Aorta (tissue), 5 donors: ENCODE measurements at regions not wholly inside any gene's neighbourhood (a gene's known extent, or its start where the extent isn't known, plus 50 kb on each side); places are given as distances from the start of the nearest gene placed in this dataset.
"Not testable (repeated sequence)": the region's sequence is repeated elsewhere in the genome, so short reads cannot be mapped to it uniquely, and the experiment has no call there.

Experiments used
- ATAC-seq: fragments of 200-7000 bp; cut with Tn5 transposase; one replicate; pipeline ENCODE4 v1.9.1; 2022; ENCODE audit warnings: moderate library complexity; ENCODE audit not compliant: low FRiP score
- DNase-seq, 2 donors: peaks; one replicate each; pipeline ENCODE4 v3.0.0-alpha.2; 2020
- H3K27ac ChIP-seq, 2 donors: one replicate each; pipeline ENCODE4 v1.5.1; 2013; ENCODE audit warnings: low read length in 2 of 2, mild to moderate bottlenecking in 2 of 2, moderate library complexity in 2 of 2, control low read depth in 1 of 2, inconsistent platforms in 1 of 2, low read depth in 1 of 2
- H3K27me3 ChIP-seq, 2 donors: one replicate each; pipeline ENCODE4 v1.6.1; 2013; ENCODE audit warnings: control low read depth in 1 of 2, low read length in 1 of 2, mild to moderate bottlenecking in 1 of 2, moderate library complexity in 1 of 2; ENCODE audit not compliant: insufficient read depth in 2 of 2, control insufficient read depth in 1 of 2
- H3K36me3 ChIP-seq, 2 donors: one replicate each; pipeline ENCODE4 v1.6.1; 2013; ENCODE audit warnings: control low read depth in 1 of 2, low read length in 1 of 2, mild to moderate bottlenecking in 1 of 2; ENCODE audit not compliant: insufficient read depth in 2 of 2, control insufficient read depth in 1 of 2
- H3K4me1 ChIP-seq, 2 donors: one replicate each; pipeline ENCODE4 v1.6.1; 2013; ENCODE audit warnings: low read length in 2 of 2, control low read depth in 1 of 2, mild to moderate bottlenecking in 1 of 2, moderate library complexity in 1 of 2; ENCODE audit not compliant: insufficient read depth in 2 of 2, control insufficient read depth in 1 of 2
- H3K4me3 ChIP-seq, 2 donors: one replicate each; pipeline ENCODE4 v1.5.1; 2013; ENCODE audit warnings: low read length in 2 of 2, control low read depth in 1 of 2, mild to moderate bottlenecking in 1 of 2
- H3K9me3 ChIP-seq: one replicate; pipeline ENCODE4 v1.6.1; 2013; ENCODE audit warnings: mild to moderate bottlenecking, low read length; ENCODE audit not compliant: control insufficient read depth
- WGBS, 2 donors: extraction: QIAGEN DNeasy Blood & Tissue Kit; methylation state at CpG; one replicate each; pipeline ENCODE4 v1.1.7; 2013; 5-methylcytosine and 5-hydroxymethylcytosine counted together
- intact Hi-C, 2 donors: fragments of 100-400 bp; cut with DNase I; formaldehyde crosslinking; loops; one replicate each; pipeline versions ENCODE4 v1.14.2 to v1.15.0; 2022
- donor health status: healthy with polysubstance abuse.
- donor health status: Bipolar disorder and iron deficiency.
- donor health status: DM: no; HTN: no; CAD: no.
- donor health status: DM: no; HTN: no; CAD: no.
- donor health status: DM: yes; HTN: yes; CAD: no.

DNA sequence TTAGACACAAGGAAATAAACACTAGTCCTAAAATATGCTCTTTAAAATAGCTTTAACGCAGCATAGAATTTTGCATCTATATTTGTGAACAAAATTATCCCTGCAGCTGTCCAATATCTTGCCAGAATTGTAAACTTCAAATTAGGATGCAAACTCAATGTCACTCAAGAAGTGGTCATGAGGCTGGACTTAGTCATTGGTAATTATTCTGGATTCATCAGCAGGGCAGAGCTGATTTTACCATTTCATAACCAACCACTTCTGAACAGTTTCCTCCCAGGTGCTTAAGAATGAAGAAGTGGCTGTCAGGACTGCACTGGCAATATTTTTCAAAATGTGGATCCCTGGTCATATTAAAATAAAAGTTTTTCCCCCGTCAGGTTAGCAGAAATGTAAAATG lies 219.5 kb downstream of the SPATA31A6 start:
- H3K9me3 ChIP-seq, ATAC-seq, H3K27me3 ChIP-seq, DNase-seq, H3K4me1 ChIP-seq, H3K27ac ChIP-seq, H3K36me3 ChIP-seq, intact Hi-C loops, H3K4me3 ChIP-seq: not testable (repeated sequence)
- 90 to 97% methylated on average over 2 of the region's 2 CpGs for WGBS, 2 donors

DNA sequence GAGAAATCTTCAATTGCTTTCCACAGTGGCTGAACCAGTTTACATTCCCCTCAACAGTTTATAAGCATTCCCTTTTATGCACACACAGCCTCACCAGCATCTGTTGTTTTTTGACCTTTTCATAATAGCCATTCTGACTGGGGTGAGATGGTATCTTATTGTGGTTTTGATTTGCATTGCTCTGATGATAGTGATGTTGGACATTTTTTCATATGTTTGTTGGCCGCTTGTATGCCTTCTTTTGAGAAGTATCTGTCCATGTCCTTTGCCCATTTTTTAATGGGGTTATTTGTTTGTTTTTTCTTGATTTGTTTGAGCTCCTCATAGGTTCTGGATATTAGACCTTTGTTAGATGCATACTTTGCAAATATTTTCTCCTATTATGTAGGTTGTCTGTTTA lies 226.1 kb downstream of the SPATA31A6 start:
- intact Hi-C loops, H3K27me3 ChIP-seq, H3K4me3 ChIP-seq, DNase-seq, H3K9me3 ChIP-seq, H3K36me3 ChIP-seq, H3K27ac ChIP-seq, ATAC-seq, H3K4me1 ChIP-seq: not testable (repeated sequence)
- 47 to 57% methylated on average over 1 of the region's 1 CpG for WGBS, 2 donors

DNA sequence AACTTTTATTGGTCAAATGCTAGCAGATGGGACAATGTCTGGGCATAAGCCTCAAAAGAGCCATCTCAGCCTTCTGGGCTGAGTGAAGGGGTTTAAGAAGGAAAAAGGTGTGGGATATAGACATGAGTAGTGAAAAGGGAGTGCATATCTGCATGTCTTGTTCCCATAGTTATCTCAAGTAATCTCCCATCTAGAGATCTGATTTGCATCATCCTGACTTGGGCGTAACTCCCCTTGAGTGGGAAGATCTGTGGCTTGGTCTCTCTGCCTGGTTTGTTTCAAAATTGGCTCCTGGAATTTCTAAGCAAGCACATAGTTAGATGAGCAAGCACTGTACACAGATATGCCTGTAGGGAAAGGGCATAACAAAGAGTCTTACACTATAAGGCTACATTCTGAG lies 228.9 kb downstream of the SPATA31A6 start:
- H3K4me3 ChIP-seq, H3K27me3 ChIP-seq, ATAC-seq, H3K4me1 ChIP-seq, H3K9me3 ChIP-seq, DNase-seq, H3K27ac ChIP-seq, intact Hi-C loops, H3K36me3 ChIP-seq: not testable (repeated sequence)
- 93 to 98% methylated on average over 1 of the region's 1 CpG for WGBS, 2 donors

DNA sequence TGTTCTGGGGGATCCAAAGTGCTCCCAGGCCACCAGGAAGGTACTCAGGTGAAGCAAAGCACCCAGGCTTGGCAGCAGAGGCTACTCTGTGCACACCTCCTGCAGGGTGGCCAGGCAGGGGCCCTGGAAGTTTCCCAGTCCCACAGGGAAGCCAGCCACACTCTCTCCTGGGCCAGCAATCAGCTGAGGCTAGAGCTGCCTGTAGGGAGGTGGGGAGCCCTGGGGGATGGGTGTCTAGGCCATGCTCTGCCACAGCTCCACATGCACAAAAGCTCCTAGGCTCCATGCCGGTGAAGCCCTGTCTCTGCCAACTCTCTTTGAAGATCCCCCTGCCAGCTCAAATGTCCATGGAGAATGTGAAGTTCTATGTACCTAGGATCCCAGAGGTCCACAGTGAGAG lies 231.4 kb downstream of the SPATA31A6 start:
- H3K4me3 ChIP-seq, intact Hi-C loops, H3K4me1 ChIP-seq, DNase-seq, H3K27ac ChIP-seq, H3K36me3 ChIP-seq, H3K9me3 ChIP-seq, H3K27me3 ChIP-seq: not testable (repeated sequence)
- ATAC-seq: peak; percentile 62
- WGBS, 2 donors: no CpG with 5 or more reads among the region's 1 CpG

DNA sequence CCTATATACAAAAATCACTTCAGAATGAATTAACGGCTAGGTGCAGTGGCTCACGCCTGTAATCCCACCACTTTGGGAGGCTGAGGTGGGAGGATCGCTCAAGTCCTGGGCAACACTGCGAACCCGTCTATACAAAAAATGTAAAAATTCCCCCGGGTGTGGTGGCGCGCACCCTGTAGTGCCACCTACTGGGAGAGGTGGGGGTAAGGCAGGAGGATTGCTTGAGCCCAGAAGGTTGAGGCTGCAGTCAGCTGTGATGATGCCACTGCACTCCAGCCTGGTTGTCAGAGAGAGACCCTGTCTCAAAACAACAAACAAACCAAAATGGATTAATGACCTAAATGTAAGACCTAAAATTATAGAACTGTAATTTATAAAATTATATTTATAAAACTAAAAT lies 236.2 kb downstream of the SPATA31A6 start:
- H3K36me3 ChIP-seq, H3K27me3 ChIP-seq, H3K4me1 ChIP-seq, intact Hi-C loops, H3K27ac ChIP-seq, H3K4me3 ChIP-seq, H3K9me3 ChIP-seq, ATAC-seq, DNase-seq: not testable (repeated sequence)
- 100% methylated on average over 1 of the region's 8 CpGs; no CpG with 5 or more reads in 1 of the 2 donors for WGBS, 2 donors

DNA sequence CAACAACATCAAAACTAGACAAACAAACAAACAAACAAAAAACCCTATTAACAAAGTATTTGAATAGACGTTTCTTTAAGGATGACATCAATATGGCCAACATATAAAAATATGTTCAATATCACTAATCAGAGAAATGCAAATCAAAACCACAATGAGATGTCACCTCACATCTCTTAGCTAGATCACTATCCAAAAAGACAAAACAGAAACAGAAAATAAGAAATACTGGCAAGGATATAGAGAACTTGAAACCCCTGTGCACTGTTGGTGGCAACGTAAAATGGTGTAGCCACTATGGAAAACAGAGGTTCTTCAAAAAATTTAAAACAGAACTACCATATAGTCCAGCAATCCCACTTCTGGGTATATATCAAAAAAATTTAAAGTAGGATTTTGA lies 236.9 kb downstream of the SPATA31A6 start:
- H3K36me3 ChIP-seq, ATAC-seq, H3K27ac ChIP-seq, H3K27me3 ChIP-seq, H3K4me1 ChIP-seq, H3K4me3 ChIP-seq, DNase-seq, intact Hi-C loops, H3K9me3 ChIP-seq: not testable (repeated sequence)
- WGBS, 2 donors: 82 to 87% methylated on average over 2 of the region's 2 CpGs

DNA sequence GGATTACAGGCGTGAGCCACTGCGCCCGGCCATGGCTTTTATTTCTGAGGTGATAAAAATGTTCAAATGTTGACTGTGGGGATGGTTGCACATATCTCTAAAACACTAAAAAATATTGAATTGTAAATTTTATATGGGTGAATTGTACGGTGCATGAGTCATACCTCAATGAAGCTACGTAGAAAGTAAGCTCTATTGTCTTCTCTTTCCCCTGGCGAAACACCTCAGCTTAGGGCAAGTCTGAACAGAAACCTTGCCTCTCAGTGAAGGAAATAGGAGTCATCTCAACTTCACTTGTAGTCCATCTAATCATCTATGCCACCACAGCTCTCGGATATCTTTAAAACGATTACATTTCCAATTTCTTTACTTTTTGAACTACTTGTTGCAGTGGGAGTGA lies 238.2 kb downstream of the SPATA31A6 start:
- H3K4me1 ChIP-seq: not testable (repeated sequence)

DNA sequence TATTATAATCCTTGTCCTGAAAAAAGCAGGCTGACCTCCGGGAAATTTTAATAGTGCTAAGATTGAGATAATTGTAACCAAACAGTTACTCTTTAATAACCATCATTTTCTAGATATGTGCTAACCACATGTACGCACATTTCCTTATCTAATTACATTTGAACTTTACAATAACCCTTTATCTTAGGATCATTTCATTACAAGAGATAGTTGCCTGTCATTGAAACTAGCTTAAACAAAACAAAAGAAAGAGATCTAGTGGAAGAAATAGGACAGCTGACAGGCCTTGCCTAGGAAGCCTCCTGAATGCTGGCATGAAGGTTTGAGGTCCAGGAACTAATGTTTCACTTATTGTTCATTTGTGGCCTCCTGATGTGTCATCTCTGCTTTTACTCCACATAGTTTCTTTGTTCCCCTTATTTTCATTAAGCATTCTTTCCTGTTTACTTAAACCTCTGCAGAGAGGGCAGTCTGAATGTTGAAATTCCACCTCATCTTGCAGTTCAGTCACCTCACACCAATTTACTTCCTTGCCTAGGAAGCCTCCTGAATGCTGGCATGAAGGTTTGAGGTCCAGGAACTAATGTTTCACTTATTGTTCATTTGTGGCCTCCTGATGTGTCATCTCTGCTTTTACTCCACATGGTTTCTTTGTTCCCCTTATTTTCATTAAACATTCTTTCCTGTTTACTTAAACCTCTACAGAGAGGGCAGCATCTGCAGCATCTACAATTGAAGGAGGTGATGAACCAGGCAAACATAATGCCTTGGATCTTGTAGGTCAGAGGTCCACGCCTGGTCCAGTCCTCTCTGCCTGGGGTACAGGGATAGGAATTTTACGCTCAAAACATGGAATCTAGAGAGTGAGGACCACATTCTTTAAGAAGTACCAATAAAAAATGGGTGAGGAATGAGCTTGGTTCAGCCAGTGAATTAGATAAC lies 247.5 kb downstream of the SPATA31A6 start:
- H3K27ac ChIP-seq, H3K27me3 ChIP-seq, H3K4me1 ChIP-seq, intact Hi-C loops, ATAC-seq, H3K9me3 ChIP-seq, DNase-seq, H3K36me3 ChIP-seq, H3K4me3 ChIP-seq: not testable (repeated sequence)
- WGBS, 2 donors: 90 to 94% methylated on average over 3 to 4 of the region's 4 CpGs

More for the DNA sequence above, 238.2 kb downstream of the SPATA31A6 start:
- H3K27me3 ChIP-seq, DNase-seq, ATAC-seq, H3K4me3 ChIP-seq, intact Hi-C loops, H3K9me3 ChIP-seq, H3K36me3 ChIP-seq, H3K27ac ChIP-seq: not testable (repeated sequence)
- WGBS, 2 donors: 96 to 98% methylated on average over 8 of the region's 8 CpGs

DNA sequence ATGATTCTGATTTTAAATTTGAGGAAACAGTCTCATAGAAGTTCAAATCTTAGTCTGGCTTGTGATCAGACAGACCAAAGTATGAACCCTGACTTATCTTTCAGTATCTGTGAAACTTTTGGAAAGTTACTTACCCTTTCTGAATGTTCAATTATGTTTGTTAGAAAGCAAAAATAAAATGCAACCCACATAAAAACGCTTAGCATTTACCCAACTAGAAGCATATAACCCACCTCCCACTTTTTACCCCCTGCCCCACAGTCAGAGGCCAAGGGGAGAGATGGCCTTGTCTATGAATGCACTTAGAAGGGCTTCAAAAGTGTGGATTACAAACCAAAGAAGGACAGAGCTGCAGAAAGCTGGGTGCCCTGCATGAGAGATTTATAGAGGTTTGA lies 248.2 kb downstream of the SPATA31A6 start:
- H3K27me3 ChIP-seq, ATAC-seq, H3K36me3 ChIP-seq, H3K9me3 ChIP-seq, H3K4me1 ChIP-seq, intact Hi-C loops, H3K4me3 ChIP-seq, DNase-seq, H3K27ac ChIP-seq: not testable (repeated sequence)
- WGBS, 2 donors: 73 to 78% methylated on average over 1 of the region's 1 CpG
